Neural cell (in vitro differentiated cells): ENCODE measurements at regions not wholly inside any gene's neighbourhood (a gene's known extent, or its start where the extent isn't known, plus 50 kb on each side); places are given as distances from the start of the nearest gene placed in this dataset.

Source experiments
- H2AFZ ChIP-seq: fragments of 200-600, 300-800 bp; sonication (generic), shearing (Covaris generic); 2 replicates; pipeline ENCODE4 v1.6.0; 2014; ENCODE audit warnings: low read depth, mild to moderate bottlenecking, antibody characterized with exemption, low read length, moderate library complexity
- H3F3A ChIP-seq: fragments of 200-600 bp; shearing (Covaris generic); 2 replicates; pipeline ENCODE4 v1.6.1; 2016; ENCODE audit warnings: mild to moderate bottlenecking, moderate library complexity, mixed read lengths, antibody characterized with exemption, low read length; ENCODE audit not compliant: insufficient read depth, poor library complexity, severe bottlenecking
- H3K27ac ChIP-seq: fragments of 200-600, 300-800 bp; sonication (generic), shearing (Covaris generic); 2 replicates; pipeline ENCODE4 v1.5.1; 2014; ENCODE audit warnings: mild to moderate bottlenecking, low read length, moderate library complexity
- H3K27me3 ChIP-seq: fragments of 300-800, 200-600 bp; sonication (generic), shearing (Covaris generic); 2 replicates; pipeline ENCODE4 v1.6.0; 2014; ENCODE audit warnings: mild to moderate bottlenecking, low read depth, low read length, moderate library complexity; ENCODE audit not compliant: insufficient read depth
- H3K36me3 ChIP-seq: fragments of 300-800, 200-600 bp; sonication (generic), shearing (Covaris generic); 2 replicates; pipeline ENCODE4 v1.5.1; 2014; ENCODE audit warnings: mild to moderate bottlenecking, antibody characterized with exemption, low read length, moderate library complexity; ENCODE audit not compliant: insufficient read depth
- H3K4me2 ChIP-seq: fragments of 300-800, 200-600 bp; sonication (generic), shearing (Covaris generic); 2 replicates; pipeline ENCODE4 v1.6.0; 2014; ENCODE audit warnings: mild to moderate bottlenecking, low read length
- H3K4me3 ChIP-seq: fragments of 300-800, 200-600 bp; sonication (generic), shearing (Covaris generic); 2 replicates; pipeline ENCODE4 v1.5.1; 2014; ENCODE audit warnings: mild to moderate bottlenecking, low read length, moderate library complexity
- H3K79me2 ChIP-seq: fragments of 200-600 bp; shearing (Covaris generic); replicated peaks from 2 replicates; pipeline ENCODE4 v1.6.0; 2014; ENCODE audit warnings: mild to moderate bottlenecking, low read length, moderate library complexity; ENCODE audit not compliant: insufficient read depth
- H3K9ac ChIP-seq: fragments of 300-800, 200-600 bp; sonication (generic), shearing (Covaris generic); 2 replicates; pipeline ENCODE4 v1.6.1; 2016; ENCODE audit warnings: mild to moderate bottlenecking, low read length, mixed read lengths
- H3K9me2 ChIP-seq: fragments of 200-600 bp; shearing (Covaris generic); 2 replicates; pipeline ENCODE4 v1.6.1; 2016; ENCODE audit warnings: mild to moderate bottlenecking, low read length, mixed read lengths; ENCODE audit not compliant: insufficient read depth
- H3K9me3 ChIP-seq: fragments of 200-600, 300-800 bp; sonication (generic), shearing (Covaris generic); 2 replicates; pipeline ENCODE4 v1.6.1; 2016; ENCODE audit warnings: mild to moderate bottlenecking, mixed run types, low read length, moderate library complexity, mixed read lengths
- H4K20me1 ChIP-seq: fragments of 200-600 bp; shearing (Covaris generic); 2 replicates; pipeline ENCODE4 v1.6.1; 2016; ENCODE audit warnings: mild to moderate bottlenecking, mixed run types; ENCODE audit not compliant: insufficient read depth
- CTCF ChIP-seq: fragments of 450-650 bp; IDR thresholded peaks from 2 replicates; pipeline ENCODE4 v1.5.1; 2014; ENCODE audit warnings: antibody characterized with exemption, mild to moderate bottlenecking, moderate library complexity; ENCODE audit not compliant: poor library complexity, severe bottlenecking
- EP300 ChIP-seq: fragments of 450-650 bp; conservative IDR thresholded peaks from 2 replicates; pipeline ENCODE4 v1.6.1; 2014; ENCODE audit warnings: antibody characterized with exemption, mild to moderate bottlenecking, moderate library complexity; ENCODE audit not compliant: poor library complexity, severe bottlenecking
- EZH2 ChIP-seq: fragments of 200-600, 300-800 bp; shearing (Covaris generic), sonication (generic); IDR thresholded peaks from 2 replicates; pipeline ENCODE4 v1.6.1; 2014; ENCODE audit warnings: antibody characterized with exemption, low read length, borderline replicate concordance, mild to moderate bottlenecking; ENCODE audit not compliant: insufficient read depth, poor library complexity, severe bottlenecking
- MXI1 ChIP-seq: fragments of 450-650 bp; conservative IDR thresholded peaks from 2 replicates; pipeline ENCODE4 v1.6.1; 2014; ENCODE audit warnings: antibody characterized with exemption, mild to moderate bottlenecking; ENCODE audit not compliant: poor library complexity, severe bottlenecking
- POLR2AphosphoS5 ChIP-seq: IDR thresholded peaks from 2 replicates; pipeline ENCODE4 v1.6.1; 2012
- RAD21 ChIP-seq: fragments of 450-650 bp; conservative IDR thresholded peaks from 2 replicates; pipeline ENCODE4 v1.6.1; 2014; ENCODE audit warnings: antibody characterized with exemption, mild to moderate bottlenecking, moderate library complexity
- SMC3 ChIP-seq: fragments of 450-650 bp; conservative IDR thresholded peaks from 2 replicates; pipeline ENCODE4 v1.6.1; 2014; ENCODE audit warnings: antibody characterized with exemption, mild to moderate bottlenecking, moderate library complexity; ENCODE audit not compliant: poor library complexity
- TAF1 ChIP-seq: IDR thresholded peaks from 2 replicates; pipeline ENCODE4 v1.6.1; 2012; ENCODE audit warnings: low read depth
- TF ChIP-seq, protein P1 (sequence below): IDR thresholded peaks from 2 replicates; pipeline ENCODE4 v1.6.1; 2012; ENCODE audit warnings: borderline replicate concordance

DNA sequence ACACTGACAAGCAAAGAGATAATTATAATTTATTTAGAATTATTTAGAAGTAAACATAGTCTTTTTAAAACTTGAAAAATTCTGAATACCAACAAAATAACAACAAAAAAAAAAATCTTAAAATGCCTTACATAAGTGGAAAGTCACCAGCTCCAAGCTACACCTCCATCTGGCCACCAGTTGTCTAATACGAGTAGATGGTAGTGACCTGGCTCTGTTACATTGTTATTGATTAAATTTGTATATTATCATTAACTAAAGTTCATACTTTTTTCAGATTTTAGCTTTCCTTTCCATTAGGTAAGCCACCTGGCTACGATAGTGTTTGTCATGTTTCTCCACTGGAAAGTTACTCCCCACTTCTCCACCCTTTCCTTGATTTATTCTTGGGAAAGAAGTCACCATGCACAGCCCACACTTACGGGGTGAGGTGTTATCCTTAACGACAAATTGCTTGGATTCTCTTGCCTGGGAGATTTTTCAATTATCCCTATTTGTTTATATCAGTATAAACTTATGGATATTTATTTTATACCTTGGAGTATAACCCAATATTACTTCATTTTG, 464.5 kb upstream of the CHAC2 start:
- Histone ChIP-seq H3K4me2 (no peak overlapping the region), H3K36me3 (no peaks in the 10 kb centered on the region), H3F3A (no peaks in the 10 kb centered on the region), H3K9ac (no peak overlapping the region), H4K20me1 (no peaks in the 10 kb centered on the region), H3K27me3 (no peaks in the 10 kb centered on the region), H3K4me3 (no peak overlapping the region), H3K79me2 (no peaks in the 10 kb centered on the region), H3K9me3 (no peaks in the 10 kb centered on the region), H2AFZ (no peak overlapping the region), H3K9me2 (no peaks in the 10 kb centered on the region), H3K27ac (no peak overlapping the region)
- TF ChIP-seq RAD21 (no peak), EP300 (no peak), EZH2 (no peak), SMC3 (no peak), TAF1 (no peak), CTCF (no peak), MXI1 (no peak), POLR2AphosphoS5 (no peak)
- TF ChIP-seq, protein P1, sequence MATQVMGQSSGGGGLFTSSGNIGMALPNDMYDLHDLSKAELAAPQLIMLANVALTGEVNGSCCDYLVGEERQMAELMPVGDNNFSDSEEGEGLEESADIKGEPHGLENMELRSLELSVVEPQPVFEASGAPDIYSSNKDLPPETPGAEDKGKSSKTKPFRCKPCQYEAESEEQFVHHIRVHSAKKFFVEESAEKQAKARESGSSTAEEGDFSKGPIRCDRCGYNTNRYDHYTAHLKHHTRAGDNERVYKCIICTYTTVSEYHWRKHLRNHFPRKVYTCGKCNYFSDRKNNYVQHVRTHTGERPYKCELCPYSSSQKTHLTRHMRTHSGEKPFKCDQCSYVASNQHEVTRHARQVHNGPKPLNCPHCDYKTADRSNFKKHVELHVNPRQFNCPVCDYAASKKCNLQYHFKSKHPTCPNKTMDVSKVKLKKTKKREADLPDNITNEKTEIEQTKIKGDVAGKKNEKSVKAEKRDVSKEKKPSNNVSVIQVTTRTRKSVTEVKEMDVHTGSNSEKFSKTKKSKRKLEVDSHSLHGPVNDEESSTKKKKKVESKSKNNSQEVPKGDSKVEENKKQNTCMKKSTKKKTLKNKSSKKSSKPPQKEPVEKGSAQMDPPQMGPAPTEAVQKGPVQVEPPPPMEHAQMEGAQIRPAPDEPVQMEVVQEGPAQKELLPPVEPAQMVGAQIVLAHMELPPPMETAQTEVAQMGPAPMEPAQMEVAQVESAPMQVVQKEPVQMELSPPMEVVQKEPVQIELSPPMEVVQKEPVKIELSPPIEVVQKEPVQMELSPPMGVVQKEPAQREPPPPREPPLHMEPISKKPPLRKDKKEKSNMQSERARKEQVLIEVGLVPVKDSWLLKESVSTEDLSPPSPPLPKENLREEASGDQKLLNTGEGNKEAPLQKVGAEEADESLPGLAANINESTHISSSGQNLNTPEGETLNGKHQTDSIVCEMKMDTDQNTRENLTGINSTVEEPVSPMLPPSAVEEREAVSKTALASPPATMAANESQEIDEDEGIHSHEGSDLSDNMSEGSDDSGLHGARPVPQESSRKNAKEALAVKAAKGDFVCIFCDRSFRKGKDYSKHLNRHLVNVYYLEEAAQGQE: no peak

GRCh38 chr2:53302455-53302854, 465.1 kb upstream of the CHAC2 start:
- Histone ChIP-seq H2AFZ (no peak overlapping the region), H3K27ac (no peak overlapping the region), H4K20me1 (no peaks in the 10 kb centered on the region), H3K27me3 (no peaks in the 10 kb centered on the region), H3K9me3 (no peaks in the 10 kb centered on the region), H3K4me3 (no peak overlapping the region), H3K36me3 (no peaks in the 10 kb centered on the region), H3K9me2 (no peaks in the 10 kb centered on the region), H3K9ac (no peak overlapping the region), H3K79me2 (no peaks in the 10 kb centered on the region), H3K4me2 (no peak overlapping the region), H3F3A (no peaks in the 10 kb centered on the region)
- TF ChIP-seq POLR2AphosphoS5: no peak
